HG02763 (cell line): ENCODE measurements at regions not wholly inside any gene's neighbourhood (a gene's known extent, or its start where the extent isn't known, plus 50 kb on each side); places are given as distances from the start of the nearest gene placed in this dataset.
"Not testable (repeated sequence)": the region's sequence is repeated elsewhere in the genome, so short reads cannot be mapped to it uniquely, and the experiment has no call there.

Source experiments
- ATAC-seq: cut with Tn5 transposase; IDR thresholded peaks from one replicate; pipeline ENCODE4 v1.9.1; 2021; ENCODE audit warnings: mild to moderate bottlenecking, moderate library complexity; ENCODE audit not compliant: unreplicated experiment

GRCh38 chr9:6160579-6160978, 55.0 kb upstream of the IL33 start:
- no peak for ATAC-seq

- ATAC-seq: no peak
These were observed 62.2 kb upstream of the IL33 start for GRCh38 chr9:6153425-6153824.

GRCh38 chr9:6152788-6153187, 62.8 kb upstream of the IL33 start:
- no peak for ATAC-seq

GRCh38 chr9:6150483-6150882, 65.1 kb upstream of the IL33 start:
- ATAC-seq: no peak

- no peak for ATAC-seq
These were observed 66.3 kb upstream of the IL33 start for GRCh38 chr9:6149315-6149714.

- no peak for ATAC-seq
These were observed 67.8 kb upstream of the IL33 start for GRCh38 chr9:6147846-6148245.

- no peak for ATAC-seq
These were observed 70.7 kb upstream of the IL33 start for GRCh38 chr9:6144947-6145346.

- no peak for ATAC-seq
These were observed 72.7 kb upstream of the IL33 start for GRCh38 chr9:6142799-6143454.

- not testable (repeated sequence) for ATAC-seq
These were observed 79.8 kb upstream of the IL33 start for GRCh38 chr9:6135780-6136179.

GRCh38 chr9:6134661-6135180, 80.9 kb upstream of the IL33 start:
- ATAC-seq: no peak

- ATAC-seq: peak; percentile 86
These were observed 82.1 kb upstream of the IL33 start for GRCh38 chr9:6133346-6134063.

- ATAC-seq: no peak
These were observed 83.0 kb upstream of the IL33 start for GRCh38 chr9:6132650-6133049.

GRCh38 chr9:6128030-6128429, 87.6 kb upstream of the IL33 start:
- ATAC-seq: no peak

- no peak for ATAC-seq
These were observed 89.2 kb upstream of the IL33 start for GRCh38 chr9:6126377-6126776.

- no peak for ATAC-seq
These were observed 92.2 kb upstream of the IL33 start for GRCh38 chr9:6123416-6123815.

GRCh38 chr9:6121707-6122106, 93.9 kb upstream of the IL33 start:
- ATAC-seq: no peak

GRCh38 chr9:6114424-6114823, 99.0 kb upstream of the RANBP6 start:
- ATAC-seq: no peak

GRCh38 chr9:6113819-6114218, 98.4 kb upstream of the RANBP6 start:
- no peak for ATAC-seq

- no peak for ATAC-seq
These were observed 97.9 kb upstream of the RANBP6 start for GRCh38 chr9:6113312-6113711.

- no peak for ATAC-seq
These were observed 94.6 kb upstream of the RANBP6 start for GRCh38 chr9:6109986-6110385.

- no peak for ATAC-seq
These were observed 94.1 kb upstream of the RANBP6 start for GRCh38 chr9:6109571-6109970.

- ATAC-seq: peak; percentile 61
These were observed 91.4 kb upstream of the RANBP6 start for GRCh38 chr9:6106711-6107339.
